D721Med (cell line): ENCODE measurements at regions not wholly inside any gene's neighbourhood (a gene's known extent, or its start where the extent isn't known, plus 50 kb on each side); places are given as distances from the start of the nearest gene placed in this dataset.

Source experiments
- DNase-seq: peaks from one replicate; pipeline ENCODE4 v3.0.0; 2011; ENCODE audit warnings: low spot score; ENCODE audit not compliant: insufficient read length
- FAIRE-seq: peaks from 2 replicates; lab custom pipeline; 2011; peaks lifted over from hg19 to GRCh38; lab: Jason Lieb, UNC
- CTCF ChIP-seq: IDR thresholded peaks from 2 replicates; pipeline ENCODE4 v1.5.1; 2012; ENCODE audit warnings: mild to moderate bottlenecking, control low read depth; ENCODE audit not compliant: insufficient read depth; ENCODE audit errors: missing control alignments

DNA sequence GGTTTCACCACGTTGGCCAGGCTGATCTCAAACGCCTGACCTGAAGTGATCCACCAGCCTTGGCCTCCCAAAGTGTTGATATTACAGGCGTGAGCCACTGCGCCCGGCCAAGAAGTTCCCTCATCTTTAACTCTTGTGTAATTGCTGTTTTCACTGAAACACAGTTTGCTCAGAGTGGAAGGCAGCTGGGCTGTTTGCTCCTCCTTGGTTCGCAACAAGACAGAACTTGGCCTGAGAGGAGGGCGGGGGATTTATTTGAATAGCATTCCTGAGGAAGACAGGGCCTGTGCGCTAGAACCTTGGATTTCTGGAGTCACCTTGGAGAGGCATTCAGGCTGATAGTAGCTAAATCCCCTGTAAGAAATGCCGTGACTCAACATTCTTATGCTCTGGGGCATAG, 226.7 kb upstream of the MCTP2 start:
- no peak for TF ChIP-seq CTCF
- FAIRE-seq, result no peak
- no peak for DNase-seq

- TF ChIP-seq CTCF, result no peak
- no peak for FAIRE-seq
These were observed 229.3 kb upstream of the MCTP2 start for GRCh38 chr15:94002041-94002440.

DNA sequence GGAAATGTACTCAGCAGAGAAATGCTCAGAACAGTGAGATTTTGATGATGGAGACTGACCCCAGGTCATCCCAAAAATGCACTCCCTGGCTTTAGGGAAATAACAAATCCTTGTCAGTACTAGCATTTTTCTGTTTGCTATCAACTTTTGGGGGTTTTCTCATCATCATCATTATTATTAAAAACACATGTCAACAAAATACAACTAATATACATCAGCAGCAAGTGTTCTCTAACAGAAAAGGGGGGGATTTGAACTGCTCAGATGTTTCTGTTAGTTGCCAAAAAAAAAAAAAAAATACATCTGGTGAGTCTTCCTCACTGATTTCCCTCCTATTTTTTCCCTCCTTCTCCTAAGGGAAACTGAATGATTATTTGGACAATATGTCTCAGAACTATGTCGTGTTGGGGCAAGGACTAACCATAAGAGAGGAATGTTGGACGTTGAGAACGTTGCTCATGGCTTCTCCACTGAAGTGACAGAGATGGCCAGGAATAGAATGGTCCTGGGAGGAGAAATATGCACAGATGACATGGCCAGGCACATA, 230.0 kb upstream of the MCTP2 start:
- TF ChIP-seq CTCF, result no peak
- DNase-seq (no peak), FAIRE-seq (no peak)

More at GRCh38 chr15:94002041-94002440, 229.3 kb upstream of the MCTP2 start:
- DNase-seq, result no peak

DNA sequence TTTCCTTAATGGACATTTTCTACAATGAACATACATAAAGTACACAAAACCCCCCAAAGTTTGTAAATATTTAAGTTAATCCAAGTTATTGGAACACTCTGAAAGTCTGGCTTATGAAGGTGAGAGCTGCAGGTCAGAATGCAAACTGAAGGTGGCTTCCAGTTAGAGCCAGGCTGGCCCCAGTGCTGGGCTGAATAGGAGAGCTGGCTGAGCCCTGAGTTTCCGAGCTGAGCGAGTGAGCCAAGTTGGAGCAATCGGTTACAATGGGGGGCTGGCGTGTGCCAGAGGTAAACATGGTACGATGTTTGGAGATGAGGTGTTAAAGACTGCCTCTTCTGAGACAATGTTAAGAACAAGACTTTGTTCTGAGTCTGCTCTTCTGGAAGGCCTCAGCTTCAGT, 230.8 kb upstream of the MCTP2 start:
- FAIRE-seq (no peak), DNase-seq (no peak)
- TF ChIP-seq CTCF, result no peak

DNA sequence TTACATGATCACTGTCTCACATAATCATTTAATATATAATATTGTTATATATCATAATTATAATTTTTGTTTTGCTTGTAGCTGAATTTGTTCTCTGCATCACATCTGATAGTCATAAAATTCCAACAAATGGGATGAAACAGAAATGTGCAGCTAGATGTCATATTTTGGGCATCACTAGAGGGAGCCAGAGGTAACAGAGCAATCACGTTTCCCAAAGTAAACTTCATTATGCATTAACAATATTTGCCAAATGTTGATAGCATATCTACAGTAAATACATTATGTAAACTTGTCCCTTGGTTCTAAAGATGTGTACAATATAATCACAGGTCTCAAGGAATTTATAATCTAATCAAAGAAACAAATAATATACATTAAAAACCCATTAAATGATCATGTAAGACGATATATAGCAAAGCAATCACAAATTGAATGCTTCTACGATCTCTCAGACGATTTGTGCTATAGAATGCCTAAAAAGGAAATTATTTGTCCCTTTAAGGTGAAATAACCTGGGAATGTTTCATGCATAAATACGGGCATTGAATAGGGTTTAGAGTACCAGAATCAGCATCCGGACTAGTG, 234.2 kb upstream of the MCTP2 start:
- DNase-seq, result no peak
- FAIRE-seq, result no peak
- TF ChIP-seq CTCF, result peak; percentile 58

- FAIRE-seq (no peak), DNase-seq (no peak)
- no peak for TF ChIP-seq CTCF
These were observed 241.8 kb upstream of the MCTP2 start for GRCh38 chr15:93989440-93989998.

DNA sequence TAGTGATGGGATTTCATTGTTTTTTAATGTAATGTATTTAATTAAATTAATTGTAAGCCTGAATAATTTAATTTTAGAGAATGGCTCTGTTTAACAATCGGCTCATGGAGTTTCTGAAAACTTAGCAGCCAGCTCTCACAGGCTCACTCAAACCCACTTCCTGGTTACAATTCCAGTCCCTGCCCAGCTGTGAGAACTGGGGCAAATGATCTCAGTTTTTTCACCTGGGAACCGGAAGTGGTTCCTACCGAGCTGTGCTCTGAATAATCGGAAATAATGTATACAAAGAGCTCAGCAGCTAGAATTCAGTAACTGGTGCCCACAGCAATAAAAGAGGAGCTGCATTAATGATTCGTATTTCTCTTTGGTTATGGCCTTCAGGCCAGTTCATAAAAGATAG, 244.3 kb upstream of the MCTP2 start:
- no peak for TF ChIP-seq CTCF
- FAIRE-seq (no peak), DNase-seq (no peak)
